ENCODE measurements at regions not wholly inside any gene's neighbourhood (a gene's known extent, or its start where the extent isn't known, plus 50 kb on each side); places are given as distances from the start of the nearest gene placed in this dataset.

GRCh38 chr7:45461026-45461425 lies 113.1 kb upstream of the ADCY1 start:
- H3K79me2 ChIP-seq (ENCODE audit: insufficient read depth, low read length) = no peaks in the 10 kb centered on the region
- no peak overlapping the region for H3K9ac ChIP-seq (ENCODE audit: low read length)
- H2AFZ ChIP-seq (ENCODE audit: low read depth, low read length, poor library complexity, severe bottlenecking) = no peak overlapping the region
- H3K27ac ChIP-seq (ENCODE audit: low read depth, low read length) = no peak overlapping the region
- ChIA-PET CTCF (no interaction called here), POLR2A (no interaction called here), RAD21 (ENCODE audit: low non-redundant PET in 1 of 2, low total read pairs in 2 of 2, uncharacterized antibody in 2 of 2, unreplicated experiment in 2 of 2) (no interaction called here)
- no TSS peak for BruUV-seq (replicated peaks)
- TF ChIP-seq EZH2phosphoT487 (IDR thresholded peaks at IDR 0.05; ENCODE audit: borderline replicate concordance) = no peak
- no peak for TF ChIP-seq POLR2A (IDR thresholded peaks at IDR 0.05; ENCODE audit: borderline replicate concordance, extremely low read depth, insufficient read depth, insufficient read length)
- no peak for TF ChIP-seq SIN3A (IDR thresholded peaks at IDR 0.05; ENCODE audit: low read depth)
- no peak for TF ChIP-seq REST (IDR thresholded peaks at IDR 0.05; ENCODE audit: low read depth)
- no peak for TF ChIP-seq ZNF274 (IDR thresholded peaks at IDR 0.05; ENCODE audit: low read depth, low read length)
- TF ChIP-seq SRF (IDR thresholded peaks at IDR 0.05; ENCODE audit: low read depth) = no peak
- TF ChIP-seq POLR2AphosphoS5 (IDR thresholded peaks at IDR 0.05; ENCODE audit: low read depth, low read length) = no peak
- TF ChIP-seq TCF7L2 (IDR thresholded peaks at IDR 0.05; ENCODE audit: borderline replicate concordance, extremely low read depth, insufficient read depth, insufficient read length) = no peak
- DNase-seq (ENCODE audit: low read depth, low spot score) = no peak
- no peak overlapping the region for H3K4me3 ChIP-seq (replicated peaks in 1 of 2; ENCODE audit: low read depth in 1 of 2, low read length in 2 of 2)
- intact Hi-C loops (cut with micrococcal nuclease) = no loop called here
- H3K4me1 ChIP-seq (ENCODE audit: control insufficient read depth in 1 of 2, insufficient read depth in 2 of 2, low read length in 2 of 2) = no peaks in the 10 kb centered on the region
- H3K9me3 ChIP-seq (ENCODE audit: control insufficient read depth in 1 of 2, insufficient read depth in 1 of 2, low read depth in 1 of 2, low read length in 2 of 2) = no peaks in the 10 kb centered on the region
- H3K4me2 ChIP-seq (ENCODE audit: low read length) = no peak overlapping the region
- H3K9me2 ChIP-seq (ENCODE audit: insufficient read depth) = no peaks in the 10 kb centered on the region
- peaks cover 48% of the 10 kb centered on the region for H3K27me3 ChIP-seq (ENCODE audit: insufficient read depth, low read length)
- H3K36me3 ChIP-seq (ENCODE audit: control insufficient read depth in 1 of 2, insufficient read depth in 2 of 2, low read length in 2 of 2) = no peaks in the 10 kb centered on the region
- H4K20me1 ChIP-seq (ENCODE audit: insufficient read depth) = no peaks in the 10 kb centered on the region
- ATAC-seq = no peak

Measured in HCT116 (cell line).